ENCODE measurements at regions not wholly inside any gene's neighbourhood (a gene's known extent, or its start where the extent isn't known, plus 50 kb on each side); places are given as distances from the start of the nearest gene placed in this dataset.

DNA sequence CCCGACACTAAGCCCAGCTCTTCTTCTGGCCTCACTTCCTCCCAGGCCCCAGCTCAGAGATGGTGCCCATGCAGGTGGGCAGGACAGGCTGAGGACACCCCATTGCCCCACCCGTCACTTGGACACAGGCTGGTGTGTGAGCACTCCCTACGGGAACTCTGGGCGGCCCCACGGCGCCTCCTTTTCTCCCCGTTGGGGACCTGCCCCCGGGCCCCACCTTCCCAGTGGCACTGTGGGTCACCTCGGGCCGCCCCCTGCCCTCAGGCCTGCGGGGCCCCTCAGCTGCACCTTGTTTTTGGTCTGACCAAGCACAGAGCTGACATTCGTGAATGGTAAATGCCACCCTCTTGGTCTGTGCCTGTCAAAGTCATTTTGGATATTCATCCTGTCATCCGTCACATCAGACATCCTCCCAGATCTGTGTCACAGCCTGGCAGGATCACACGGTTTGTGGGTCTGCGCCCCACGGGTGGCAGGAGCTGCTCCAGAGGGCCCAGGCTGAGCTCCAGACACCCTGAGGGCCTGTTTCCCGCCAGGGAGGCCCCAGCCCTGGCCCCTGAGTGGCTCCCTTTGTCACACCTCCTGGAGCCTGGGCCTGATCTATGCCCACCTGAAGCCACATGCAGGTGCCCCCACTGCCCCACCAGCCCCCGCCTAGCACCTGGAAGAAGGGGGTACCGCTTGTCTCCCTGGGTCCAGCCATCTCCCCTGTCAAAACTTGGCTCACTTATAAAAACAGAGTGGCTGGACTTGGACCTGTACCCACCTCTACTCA is 1188.5 kb downstream of the BRD1 start:
- TF ChIP-seq, protein P1, sequence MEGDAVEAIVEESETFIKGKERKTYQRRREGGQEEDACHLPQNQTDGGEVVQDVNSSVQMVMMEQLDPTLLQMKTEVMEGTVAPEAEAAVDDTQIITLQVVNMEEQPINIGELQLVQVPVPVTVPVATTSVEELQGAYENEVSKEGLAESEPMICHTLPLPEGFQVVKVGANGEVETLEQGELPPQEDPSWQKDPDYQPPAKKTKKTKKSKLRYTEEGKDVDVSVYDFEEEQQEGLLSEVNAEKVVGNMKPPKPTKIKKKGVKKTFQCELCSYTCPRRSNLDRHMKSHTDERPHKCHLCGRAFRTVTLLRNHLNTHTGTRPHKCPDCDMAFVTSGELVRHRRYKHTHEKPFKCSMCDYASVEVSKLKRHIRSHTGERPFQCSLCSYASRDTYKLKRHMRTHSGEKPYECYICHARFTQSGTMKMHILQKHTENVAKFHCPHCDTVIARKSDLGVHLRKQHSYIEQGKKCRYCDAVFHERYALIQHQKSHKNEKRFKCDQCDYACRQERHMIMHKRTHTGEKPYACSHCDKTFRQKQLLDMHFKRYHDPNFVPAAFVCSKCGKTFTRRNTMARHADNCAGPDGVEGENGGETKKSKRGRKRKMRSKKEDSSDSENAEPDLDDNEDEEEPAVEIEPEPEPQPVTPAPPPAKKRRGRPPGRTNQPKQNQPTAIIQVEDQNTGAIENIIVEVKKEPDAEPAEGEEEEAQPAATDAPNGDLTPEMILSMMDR (IDR thresholded peaks at IDR 0.05) = no peak
- TF ChIP-seq POLR2A (IDR thresholded peaks at IDR 0.05) = no peak

Measured in esophagus squamous epithelium (tissue), 4 donors.